OCI-LY3 (cell line): ENCODE measurements at regions not wholly inside any gene's neighbourhood (a gene's known extent, or its start where the extent isn't known, plus 50 kb on each side); places are given as distances from the start of the nearest gene placed in this dataset.

Experiments
- EZH2phosphoT487 ChIP-seq: fragments of 200-600 bp; shearing (Covaris generic); IDR thresholded peaks from 2 replicates; pipeline ENCODE4 v1.6.1; 2018; ENCODE audit warnings: antibody characterized with exemption, mixed run types, low read depth
- TF ChIP-seq, protein P1 (sequence below): fragments of 200-600, 300-600 bp; sonication (generic); IDR thresholded peaks from 2 replicates; pipeline ENCODE4 v1.5.1; 2014; ENCODE audit warnings: antibody characterized with exemption, low read length, low read depth

DNA sequence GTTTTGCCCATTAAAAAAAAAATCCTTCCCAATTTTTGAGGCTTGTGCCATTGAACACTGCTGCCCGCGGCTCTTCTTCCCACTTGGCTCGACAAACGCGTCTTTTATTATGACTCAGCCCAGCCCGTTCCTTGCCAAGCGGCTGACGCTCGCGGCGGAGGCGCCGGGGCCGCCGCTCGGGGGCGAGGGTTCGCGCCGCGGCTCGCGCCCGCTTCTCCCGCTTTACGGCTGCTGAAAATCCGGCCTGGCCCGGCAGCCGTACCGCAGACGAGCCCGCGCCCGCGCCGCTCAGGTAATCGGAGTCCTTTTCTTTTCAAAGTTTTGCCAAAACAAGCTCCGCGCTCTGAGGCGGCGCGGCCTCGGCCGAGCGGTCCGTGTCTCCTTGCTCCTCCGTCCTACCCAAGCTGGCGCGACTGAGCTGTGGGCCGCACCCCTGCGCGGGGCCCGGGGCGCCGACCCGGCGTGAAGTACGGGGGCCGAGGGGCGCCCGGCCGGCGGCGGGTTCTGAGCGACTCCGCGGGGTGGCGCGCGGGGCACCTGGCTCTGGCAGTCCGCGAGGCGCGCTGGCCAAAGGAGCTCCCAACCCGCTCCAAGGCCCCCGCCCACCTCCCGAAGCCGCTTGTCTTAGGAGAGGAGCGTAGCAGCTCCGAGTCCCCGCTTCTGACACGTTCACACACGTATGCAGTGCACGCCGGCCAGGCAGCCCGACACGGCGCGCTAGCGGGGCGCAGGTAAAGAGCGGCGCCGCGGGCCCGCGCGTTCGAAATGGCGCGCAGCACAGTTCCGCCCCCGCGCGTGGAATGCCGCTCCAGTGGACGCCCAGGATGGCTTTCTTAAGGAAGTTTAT is 418.2 kb upstream of the NAALADL2 start:
- TF ChIP-seq, protein P1, sequence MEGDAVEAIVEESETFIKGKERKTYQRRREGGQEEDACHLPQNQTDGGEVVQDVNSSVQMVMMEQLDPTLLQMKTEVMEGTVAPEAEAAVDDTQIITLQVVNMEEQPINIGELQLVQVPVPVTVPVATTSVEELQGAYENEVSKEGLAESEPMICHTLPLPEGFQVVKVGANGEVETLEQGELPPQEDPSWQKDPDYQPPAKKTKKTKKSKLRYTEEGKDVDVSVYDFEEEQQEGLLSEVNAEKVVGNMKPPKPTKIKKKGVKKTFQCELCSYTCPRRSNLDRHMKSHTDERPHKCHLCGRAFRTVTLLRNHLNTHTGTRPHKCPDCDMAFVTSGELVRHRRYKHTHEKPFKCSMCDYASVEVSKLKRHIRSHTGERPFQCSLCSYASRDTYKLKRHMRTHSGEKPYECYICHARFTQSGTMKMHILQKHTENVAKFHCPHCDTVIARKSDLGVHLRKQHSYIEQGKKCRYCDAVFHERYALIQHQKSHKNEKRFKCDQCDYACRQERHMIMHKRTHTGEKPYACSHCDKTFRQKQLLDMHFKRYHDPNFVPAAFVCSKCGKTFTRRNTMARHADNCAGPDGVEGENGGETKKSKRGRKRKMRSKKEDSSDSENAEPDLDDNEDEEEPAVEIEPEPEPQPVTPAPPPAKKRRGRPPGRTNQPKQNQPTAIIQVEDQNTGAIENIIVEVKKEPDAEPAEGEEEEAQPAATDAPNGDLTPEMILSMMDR = no peak
- no peak for TF ChIP-seq EZH2phosphoT487
